AG09319 (cell line): ENCODE measurements at regions not wholly inside any gene's neighbourhood (a gene's known extent, or its start where the extent isn't known, plus 50 kb on each side); places are given as distances from the start of the nearest gene placed in this dataset.

Experiments
- DNase-seq: peaks from one replicate; pipeline ENCODE4 v3.0.0-alpha.2; 2010; ENCODE audit warnings: low read depth; ENCODE audit errors: extremely low read depth
- CTCF ChIP-seq: IDR thresholded peaks from 2 replicates; pipeline ENCODE4 v1.5.1; 2011; ENCODE audit warnings: low read depth, mild to moderate bottlenecking, inconsistent platforms, low read length, moderate library complexity

- no peak for DNase-seq
- TF ChIP-seq CTCF = no peak
These were observed 141.2 kb upstream of the HCRTR2 start for GRCh38 chr6:55033016-55033546.

- no peak for DNase-seq
- no peak for TF ChIP-seq CTCF
These were observed 139.6 kb upstream of the HCRTR2 start for GRCh38 chr6:55034752-55035151.

- DNase-seq = peak; percentile 5
- TF ChIP-seq CTCF = no peak
These were observed 134.0 kb upstream of the HCRTR2 start for GRCh38 chr6:55040102-55040848.

- no peak for TF ChIP-seq CTCF
- no peak for DNase-seq
These were observed 127.4 kb upstream of the HCRTR2 start for GRCh38 chr6:55046869-55047422.

- no peak for TF ChIP-seq CTCF
- DNase-seq = no peak
These were observed 126.8 kb upstream of the HCRTR2 start for GRCh38 chr6:55047451-55048044.

- DNase-seq = no peak
- TF ChIP-seq CTCF = no peak
These were observed 124.4 kb upstream of the HCRTR2 start for GRCh38 chr6:55049866-55050265.

- DNase-seq = no peak
These were observed 121.5 kb upstream of the HCRTR2 start for GRCh38 chr6:55052846-55053245.

More at GRCh38 chr6:55052846-55053245, 121.5 kb upstream of the HCRTR2 start:
- no peak for TF ChIP-seq CTCF
